HUES64 (cell line): ENCODE measurements at regions not wholly inside any gene's neighbourhood (a gene's known extent, or its start where the extent isn't known, plus 50 kb on each side); places are given as distances from the start of the nearest gene placed in this dataset.

Experiments used
- H3K27ac ChIP-seq: 2 replicates; pipeline ENCODE4 v1.7.0; 2013; ENCODE audit warnings: low read depth, low read length, inconsistent platforms
- H3K27me3 ChIP-seq: 2 replicates; pipeline ENCODE4 v1.6.1; 2013; ENCODE audit warnings: mild to moderate bottlenecking, low read length; ENCODE audit not compliant: insufficient read depth
- H3K36me3 ChIP-seq: 2 replicates; pipeline ENCODE4 v1.6.1; 2013; ENCODE audit warnings: mild to moderate bottlenecking, low read length; ENCODE audit not compliant: insufficient read depth
- H3K4me1 ChIP-seq: 2 replicates; pipeline ENCODE4 v1.6.1; 2013; ENCODE audit warnings: mild to moderate bottlenecking, low read length, moderate library complexity; ENCODE audit not compliant: insufficient read depth
- H3K4me3 ChIP-seq: 2 replicates; pipeline ENCODE4 v1.5.1; 2013; ENCODE audit warnings: mild to moderate bottlenecking, low read length, moderate library complexity
- H3K9ac ChIP-seq: 2 replicates; pipeline ENCODE4 v1.6.1; 2013; ENCODE audit warnings: mild to moderate bottlenecking, low read depth, low read length
- H3K9me3 ChIP-seq: 2 replicates; pipeline ENCODE4 v1.6.1; 2013; ENCODE audit warnings: low read depth, low read length; ENCODE audit not compliant: insufficient read depth
- WGBS: fragments of 150-250, 120-280 bp; methylation state at CpG from one replicate; pipeline ENCODE4 v1.1.7; 2013; ENCODE audit warnings: missing lambda C conversion rate; 5-methylcytosine and 5-hydroxymethylcytosine counted together

GRCh38 chr1:219521325-219521724 is 91.6 kb downstream of the ZC3H11B start:
- no peak overlapping the region for H3K27ac ChIP-seq
- no peaks in the 10 kb centered on the region for H3K9me3 ChIP-seq
- H3K4me1 ChIP-seq = peaks cover 3% of the 10 kb centered on the region; the same call in 1 of the 2 replicates
- no peaks in the 10 kb centered on the region for H3K36me3 ChIP-seq
- WGBS = 83% methylated on average over 1 of the region's 1 CpG
- H3K4me3 ChIP-seq = no peak overlapping the region
- no peak overlapping the region for H3K9ac ChIP-seq
- H3K27me3 ChIP-seq = no peaks in the 10 kb centered on the region

DNA sequence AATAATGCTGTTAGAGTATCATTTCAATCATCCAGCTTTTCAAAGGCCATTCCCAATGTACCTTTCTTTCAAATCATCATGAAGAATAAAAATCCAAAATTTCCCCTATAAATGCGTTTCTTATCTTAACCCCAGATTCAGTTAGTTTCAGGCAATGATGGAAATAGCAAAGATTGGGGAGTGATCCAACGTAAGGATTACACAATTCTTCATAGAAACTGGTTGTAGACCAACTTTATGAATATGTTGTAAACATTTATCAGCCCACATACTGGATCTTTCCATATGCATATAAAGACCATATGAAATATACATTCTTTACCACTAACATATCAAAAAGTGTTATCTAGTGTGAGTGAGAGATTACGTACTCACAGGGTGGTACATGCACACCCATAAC is 92.7 kb downstream of the ZC3H11B start:
- H3K27ac ChIP-seq = no peak overlapping the region
- H3K4me1 ChIP-seq = peaks cover 3% of the 10 kb centered on the region; the same call in 1 of the 2 replicates
- no peaks in the 10 kb centered on the region for H3K27me3 ChIP-seq
- no peaks in the 10 kb centered on the region for H3K9me3 ChIP-seq
- no peak overlapping the region for H3K4me3 ChIP-seq
- no peaks in the 10 kb centered on the region for H3K36me3 ChIP-seq
- WGBS = no CpG with 5 or more reads among the region's 3 CpGs
- H3K9ac ChIP-seq = no peak overlapping the region

GRCh38 chr1:219518907-219519248 is 94.0 kb downstream of the ZC3H11B start:
- no peaks in the 10 kb centered on the region for H3K27me3 ChIP-seq
- H3K4me3 ChIP-seq = no peak overlapping the region
- no peaks in the 10 kb centered on the region for H3K9me3 ChIP-seq
- H3K4me1 ChIP-seq = peaks cover 3% of the 10 kb centered on the region; the same call in 1 of the 2 replicates
- H3K36me3 ChIP-seq = no peaks in the 10 kb centered on the region
- H3K27ac ChIP-seq = no peak overlapping the region
- H3K9ac ChIP-seq = no peak overlapping the region

GRCh38 chr1:219518168-219518906 is 94.6 kb downstream of the ZC3H11B start:
- Histone ChIP-seq H3K9ac (no peak overlapping the region), H3K4me3 (no peak overlapping the region), H3K27ac (no peak overlapping the region), H3K4me1 (peaks cover 3% of the 10 kb centered on the region; the same call in 1 of the 2 replicates), H3K36me3 (no peaks in the 10 kb centered on the region), H3K9me3 (no peaks in the 10 kb centered on the region), H3K27me3 (no peaks in the 10 kb centered on the region)
- WGBS = 88% methylated on average over 3 of the region's 3 CpGs

DNA sequence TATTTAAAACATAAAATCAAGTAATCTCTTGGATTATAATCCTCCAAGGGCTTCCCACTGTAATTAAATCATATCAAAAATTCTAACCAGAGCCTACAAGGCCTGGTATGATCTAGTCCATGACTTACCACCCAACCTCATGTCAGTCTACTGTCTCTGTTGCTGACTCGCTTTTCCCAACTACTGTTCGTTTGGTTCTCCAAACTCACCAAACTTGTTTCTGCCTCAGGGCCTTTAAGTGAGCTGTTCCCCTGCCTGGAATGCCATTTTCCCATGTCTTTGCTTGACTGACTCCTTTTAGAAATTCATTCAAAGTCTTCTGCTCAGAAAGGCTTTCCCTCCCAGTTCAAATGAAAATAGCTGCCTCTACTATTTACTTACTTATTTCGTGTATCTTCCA is 95.9 kb downstream of the ZC3H11B start:
- no peaks in the 10 kb centered on the region for H3K36me3 ChIP-seq
- no peak overlapping the region for H3K4me3 ChIP-seq
- 80% methylated on average over 3 of the region's 3 CpGs for WGBS
- peaks cover 3% of the 10 kb centered on the region; the same call in 1 of the 2 replicates for H3K4me1 ChIP-seq
- H3K27ac ChIP-seq = no peak overlapping the region
- no peaks in the 10 kb centered on the region for H3K27me3 ChIP-seq
- H3K9me3 ChIP-seq = no peaks in the 10 kb centered on the region
- no peak overlapping the region for H3K9ac ChIP-seq

DNA sequence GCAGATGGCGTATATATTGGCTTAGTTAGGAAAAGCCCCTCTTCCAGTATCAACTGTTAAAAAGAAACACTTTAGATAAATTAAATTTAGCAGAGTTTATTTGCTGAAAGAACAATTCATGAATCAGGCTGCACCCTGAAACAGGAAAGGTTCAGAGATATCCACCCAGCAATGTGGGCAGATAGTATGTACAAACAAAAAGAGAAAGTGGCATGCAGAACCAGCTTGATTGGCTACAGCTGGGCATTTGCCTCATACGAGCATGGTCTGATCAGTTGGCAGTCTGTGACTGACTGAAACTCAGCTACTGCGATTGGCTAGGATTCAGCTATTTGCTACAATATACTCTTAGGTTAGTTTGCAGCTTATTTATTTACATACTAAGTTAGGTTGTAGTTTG is 98.2 kb downstream of the ZC3H11B start:
- Histone ChIP-seq H3K4me1 (peaks cover 3% of the 10 kb centered on the region; the same call in 1 of the 2 replicates), H3K36me3 (no peaks in the 10 kb centered on the region), H3K4me3 (no peak overlapping the region), H3K9ac (no peak overlapping the region), H3K27me3 (no peaks in the 10 kb centered on the region), H3K27ac (no peak overlapping the region), H3K9me3 (no peaks in the 10 kb centered on the region)
- 91% methylated on average over 2 of the region's 3 CpGs for WGBS

GRCh38 chr1:219507437-219507836 is 105.5 kb downstream of the ZC3H11B start:
- 90% methylated on average over 2 of the region's 2 CpGs for WGBS
- Histone ChIP-seq H3K9ac (no peak overlapping the region), H3K27ac (no peak overlapping the region), H3K36me3 (no peaks in the 10 kb centered on the region), H3K4me1 (no peaks in the 10 kb centered on the region), H3K9me3 (no peaks in the 10 kb centered on the region), H3K4me3 (no peak overlapping the region), H3K27me3 (no peaks in the 10 kb centered on the region)

DNA sequence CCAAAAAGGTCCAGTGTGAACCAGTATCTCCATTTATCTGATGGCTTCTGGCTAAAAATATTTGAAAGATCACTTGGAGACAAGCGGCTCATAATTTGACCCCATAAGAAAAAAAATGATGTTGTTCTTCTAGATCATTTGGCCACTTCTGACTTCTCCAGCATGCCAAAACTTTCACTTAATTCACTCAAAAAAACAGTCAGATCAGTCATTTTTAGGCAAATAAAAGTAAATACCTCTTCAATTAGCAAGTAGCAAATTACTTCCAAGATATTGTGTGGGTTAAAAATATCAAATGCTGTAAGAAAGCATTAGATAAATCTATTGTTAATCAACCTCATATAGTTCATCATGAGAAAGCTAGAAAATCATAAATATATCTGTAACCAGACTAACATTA is 106.0 kb downstream of the ZC3H11B start:
- H3K4me3 ChIP-seq = no peak overlapping the region
- no peaks in the 10 kb centered on the region for H3K4me1 ChIP-seq
- no peak overlapping the region for H3K9ac ChIP-seq
- H3K27ac ChIP-seq = no peak overlapping the region
- WGBS = 100% methylated on average over 1 of the region's 1 CpG
- no peaks in the 10 kb centered on the region for H3K36me3 ChIP-seq
- no peaks in the 10 kb centered on the region for H3K9me3 ChIP-seq
- no peaks in the 10 kb centered on the region for H3K27me3 ChIP-seq

DNA sequence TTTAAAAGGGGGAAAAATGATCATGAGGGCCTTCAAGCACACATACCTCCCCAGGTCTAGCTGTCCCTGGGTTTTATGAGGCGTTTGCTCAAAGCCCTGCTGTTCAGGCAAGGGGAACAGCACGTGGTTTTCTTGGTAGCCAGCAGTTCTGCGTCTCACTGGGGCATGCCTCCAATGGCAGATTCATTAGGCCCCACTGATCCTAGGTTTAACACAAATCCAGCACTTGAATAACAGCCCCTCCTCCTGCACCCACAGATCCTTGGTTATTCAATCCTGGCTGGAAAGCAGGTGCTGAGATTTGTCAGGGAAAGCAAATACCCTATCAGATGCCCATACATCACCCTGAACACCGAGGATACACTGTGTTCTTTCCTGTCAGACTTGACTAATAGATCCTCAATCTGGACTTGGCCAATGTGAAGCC is 106.4 kb downstream of the ZC3H11B start:
- WGBS = 68% methylated on average over 4 of the region's 4 CpGs
- H3K4me3 ChIP-seq = no peak overlapping the region
- H3K36me3 ChIP-seq = no peaks in the 10 kb centered on the region
- no peaks in the 10 kb centered on the region for H3K27me3 ChIP-seq
- no peak overlapping the region for H3K27ac ChIP-seq
- H3K4me1 ChIP-seq = no peaks in the 10 kb centered on the region
- H3K9ac ChIP-seq = no peak overlapping the region
- no peaks in the 10 kb centered on the region for H3K9me3 ChIP-seq

DNA sequence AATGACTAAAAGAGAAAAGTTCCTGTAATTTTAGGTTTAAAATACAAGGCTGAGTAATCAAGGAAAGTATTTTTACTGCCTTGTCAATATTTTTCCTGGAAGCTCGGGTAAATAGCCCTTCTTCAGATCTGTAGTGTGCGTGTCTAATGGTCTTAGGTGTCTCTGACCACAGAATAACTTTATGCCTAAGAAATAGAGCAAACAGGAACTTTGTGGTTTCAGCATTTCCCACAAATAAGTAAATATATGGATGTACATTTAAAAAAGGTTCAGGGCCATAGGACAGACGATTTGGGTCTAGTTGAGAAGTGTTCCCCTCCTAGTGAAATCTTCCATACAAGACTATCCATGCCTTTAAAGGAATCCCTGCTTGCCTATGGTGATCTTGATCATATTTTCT is 107.0 kb downstream of the ZC3H11B start:
- Histone ChIP-seq H3K4me1 (no peaks in the 10 kb centered on the region), H3K9me3 (no peaks in the 10 kb centered on the region), H3K27me3 (no peaks in the 10 kb centered on the region), H3K9ac (no peak overlapping the region), H3K4me3 (no peak overlapping the region), H3K36me3 (no peaks in the 10 kb centered on the region), H3K27ac (no peak overlapping the region)
- WGBS = 86% methylated on average over 3 of the region's 3 CpGs

DNA sequence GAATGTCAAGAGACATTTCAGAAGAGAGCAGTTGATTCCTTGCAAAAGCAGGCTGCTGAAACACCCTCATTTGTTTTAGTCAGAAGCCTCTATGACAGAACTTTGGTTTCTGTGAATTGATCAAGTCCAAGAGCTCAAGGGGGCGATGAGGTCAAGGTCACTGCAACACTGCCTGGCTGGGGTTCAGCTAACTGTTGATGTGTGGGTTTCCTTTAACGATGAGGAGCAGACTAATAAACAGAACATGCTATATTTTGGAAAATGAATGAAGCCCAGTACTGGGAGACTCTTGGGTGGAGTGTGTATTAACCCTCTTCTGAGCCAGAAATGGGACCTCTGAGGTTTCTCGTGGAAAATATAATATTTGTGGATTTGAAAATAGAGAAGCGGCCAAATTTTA is 109.3 kb downstream of the ZC3H11B start:
- Histone ChIP-seq H3K4me1 (no peaks in the 10 kb centered on the region), H3K9ac (no peak overlapping the region), H3K27me3 (no peaks in the 10 kb centered on the region), H3K27ac (no peak overlapping the region), H3K9me3 (no peaks in the 10 kb centered on the region), H3K4me3 (no peak overlapping the region), H3K36me3 (no peaks in the 10 kb centered on the region)
- WGBS = 95% methylated on average over 4 of the region's 4 CpGs
